ENCODE measurements at regions not wholly inside any gene's neighbourhood (a gene's known extent, or its start where the extent isn't known, plus 50 kb on each side); places are given as distances from the start of the nearest gene placed in this dataset.

DNA sequence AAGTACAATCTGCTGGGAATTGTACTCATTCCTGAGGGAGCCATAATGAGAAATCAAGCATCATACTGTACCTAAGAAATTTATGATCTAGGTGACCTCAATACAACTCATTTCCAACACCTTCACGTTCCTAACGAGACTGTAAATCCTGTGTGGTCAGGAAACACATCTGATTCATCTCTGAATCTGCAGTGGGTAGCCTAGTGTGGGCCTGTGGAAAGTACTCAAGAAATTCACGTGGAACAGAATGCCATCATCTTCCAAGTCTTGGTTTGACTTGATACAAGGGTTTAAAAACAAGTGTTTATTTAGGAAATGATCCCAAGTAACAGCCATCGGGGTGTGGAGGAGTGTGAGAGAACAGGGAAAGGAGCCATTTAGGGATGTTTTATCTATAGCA lies 568.9 kb downstream of the EDEM1 start:
- TF ChIP-seq CTCF (IDR thresholded peaks at IDR 0.05): no peak
- TF ChIP-seq POLR2A (IDR thresholded peaks at IDR 0.05): no peak
- TF ChIP-seq EP300 (IDR thresholded peaks at IDR 0.05): no peak
